Stimulated activated CD4-positive, alpha-beta T cell treated with anti-CD3 and anti-CD28 coated beads, Interleukin-12 subunit alpha, Interleukin-12 subunit beta, amount 100 ng/mL, for 48 hours (primary cell): ENCODE measurements at regions not wholly inside any gene's neighbourhood (a gene's known extent, or its start where the extent isn't known, plus 50 kb on each side); places are given as distances from the start of the nearest gene placed in this dataset.

ENCODE experiments used
- DNase-seq, 3 donors: peaks; one replicate each; pipeline ENCODE4 v3.0.0-alpha.2; 2020; ENCODE audit warnings: low read depth in 2 of 3, low spot score in 1 of 3

GRCh38 chr16:64543441-64543840, 578.4 kb downstream of the CDH11 start:
- DNase-seq, result no peak

DNA sequence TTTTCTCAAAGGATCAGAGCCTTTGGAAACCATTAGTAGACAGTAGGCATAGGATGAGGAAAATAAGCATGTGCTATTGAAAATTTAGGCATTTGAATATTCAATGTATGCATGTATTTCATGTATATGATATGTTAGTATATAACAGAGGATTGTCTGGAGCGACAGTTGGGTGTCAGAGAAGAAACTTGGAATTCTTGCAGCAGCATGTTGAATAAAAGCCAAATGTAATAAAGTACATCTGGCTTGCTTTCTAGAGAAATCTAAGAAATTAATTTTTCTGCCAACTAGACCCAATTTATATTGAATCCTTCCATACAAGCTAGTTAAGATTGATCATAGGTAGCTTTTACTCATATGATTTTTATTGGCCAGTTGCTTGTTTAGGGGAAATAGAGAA, 578.8 kb downstream of the CDH11 start:
- DNase-seq, result no peak

GRCh38 chr16:64542152-64542551, 579.7 kb downstream of the CDH11 start:
- DNase-seq, result no peak

GRCh38 chr16:64541621-64542020, 580.2 kb downstream of the CDH11 start:
- DNase-seq, result no peak

DNA sequence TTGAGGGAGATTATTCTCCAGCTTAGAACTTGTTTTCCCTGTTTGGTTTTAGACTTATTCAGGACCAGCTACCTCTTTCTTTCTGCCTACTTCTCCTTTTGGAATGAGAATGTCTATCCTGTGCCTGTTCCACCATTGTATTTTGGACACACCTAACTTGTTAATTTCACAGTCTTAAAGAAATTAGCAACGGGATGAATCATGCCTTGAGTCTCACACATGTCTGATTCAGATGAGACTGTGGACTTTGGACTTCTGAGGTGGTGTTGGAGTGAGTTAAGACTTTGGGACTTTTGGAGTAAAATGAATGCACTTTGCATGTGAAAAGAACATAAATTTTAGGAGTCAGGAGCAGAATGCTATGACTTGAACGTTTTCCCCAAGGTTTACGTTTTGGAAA, 581.4 kb downstream of the CDH11 start:
- no peak for DNase-seq

GRCh38 chr16:64539811-64540371, 582.0 kb downstream of the CDH11 start:
- DNase-seq, result no peak

GRCh38 chr16:64534180-64534780, 587.6 kb downstream of the CDH11 start:
- no peak for DNase-seq

DNA sequence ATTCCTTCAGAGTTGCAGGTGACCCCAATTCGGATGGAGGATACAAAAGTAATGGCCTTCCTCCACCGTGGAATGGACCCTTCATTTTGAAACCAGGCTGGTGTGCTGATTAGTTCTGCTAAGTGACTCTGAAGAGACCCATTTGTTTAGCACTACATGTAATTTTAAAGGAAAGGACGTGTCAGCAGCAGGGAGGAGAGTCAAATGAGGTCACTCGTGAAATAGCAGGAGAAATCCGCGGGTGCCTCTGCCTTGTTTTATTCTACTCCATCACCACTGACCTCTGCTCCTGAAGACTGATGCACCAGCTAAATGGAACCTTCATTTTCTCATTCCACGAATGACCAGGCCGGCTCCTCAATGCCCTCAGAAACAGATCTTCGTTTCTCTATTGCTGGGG, 589.2 kb downstream of the CDH11 start:
- DNase-seq, result no peak

DNA sequence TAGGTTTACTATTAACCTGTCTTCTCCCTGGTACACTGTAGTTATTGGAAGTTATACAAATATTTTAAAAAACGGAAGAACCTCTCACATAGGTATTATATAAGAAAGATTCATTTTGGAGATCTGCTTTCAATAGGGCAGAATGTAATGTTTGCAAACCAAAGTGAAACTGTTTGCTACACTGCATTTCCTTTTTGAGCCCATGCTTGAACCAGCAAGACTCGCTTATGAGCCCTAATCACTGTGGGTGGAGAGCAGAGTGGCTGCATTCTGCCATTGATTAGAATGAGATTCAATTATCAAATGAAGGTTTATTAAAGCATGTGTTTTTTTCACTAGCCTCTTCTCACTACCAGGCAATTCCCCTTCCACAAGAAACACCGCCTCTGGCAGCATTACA, 589.7 kb downstream of the CDH11 start:
- no peak for DNase-seq

- DNase-seq, result no peak
Observed at GRCh38 chr16:64531401-64531800, 590.5 kb downstream of the CDH11 start.

- DNase-seq, result no peak
Observed at GRCh38 chr16:64522548-64522947, 599.3 kb downstream of the CDH11 start.

DNA sequence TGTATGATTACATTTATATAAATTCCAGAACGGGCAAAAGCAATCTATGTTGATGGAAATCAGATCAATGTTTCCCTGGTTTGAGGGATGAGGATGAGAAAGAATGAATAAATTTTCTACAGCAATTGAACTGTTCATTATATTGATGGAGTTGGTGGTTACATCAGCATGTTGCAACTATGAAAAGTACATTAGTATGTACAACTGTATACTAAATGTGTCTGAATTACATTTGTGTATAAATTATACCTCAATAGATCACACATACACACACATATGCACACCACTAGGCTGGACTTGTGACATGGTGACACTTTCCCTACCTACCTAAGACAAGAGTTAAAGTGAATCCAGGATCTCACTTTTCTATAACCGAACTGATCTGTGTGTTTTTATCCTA, 608.0 kb downstream of the CDH11 start:
- DNase-seq, result no peak

DNA sequence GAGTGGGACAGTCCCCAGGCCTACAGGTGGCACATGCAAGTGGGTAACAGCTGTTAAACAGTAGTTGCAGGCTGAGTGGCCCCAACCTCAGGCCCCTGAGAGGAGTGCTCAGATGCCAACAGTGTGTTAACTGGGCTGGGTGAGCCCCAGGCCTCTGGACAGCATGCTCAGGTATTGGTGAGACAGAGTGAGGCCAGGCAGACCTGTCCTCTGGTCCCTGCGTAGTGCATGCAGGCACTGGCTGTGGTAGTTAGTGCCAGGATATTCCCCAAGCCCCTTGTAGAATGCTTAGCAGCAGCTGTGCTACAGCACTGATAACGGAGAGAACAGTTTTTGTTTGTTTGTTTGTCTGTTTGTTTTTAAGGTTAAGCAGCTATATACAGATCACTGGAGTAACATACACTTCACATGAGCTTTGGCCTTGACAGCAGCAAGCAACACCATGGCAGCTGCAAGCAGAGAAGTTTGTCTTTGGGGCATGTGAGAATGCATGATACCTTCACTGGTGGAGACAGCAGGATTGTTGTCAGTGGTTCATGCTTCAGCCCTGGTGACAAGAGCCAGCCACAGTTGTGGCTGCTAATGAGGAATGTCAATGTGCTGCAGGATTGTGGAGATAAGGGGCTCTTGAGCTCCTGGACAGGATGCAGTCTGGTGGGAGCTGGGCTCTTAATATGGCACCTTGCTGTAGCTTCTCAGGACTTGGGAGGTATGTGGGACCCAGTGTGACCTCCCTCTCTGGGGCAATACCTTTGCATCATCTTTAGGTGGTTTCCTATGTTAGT, 614.4 kb downstream of the CDH11 start:
- no peak for DNase-seq

DNA sequence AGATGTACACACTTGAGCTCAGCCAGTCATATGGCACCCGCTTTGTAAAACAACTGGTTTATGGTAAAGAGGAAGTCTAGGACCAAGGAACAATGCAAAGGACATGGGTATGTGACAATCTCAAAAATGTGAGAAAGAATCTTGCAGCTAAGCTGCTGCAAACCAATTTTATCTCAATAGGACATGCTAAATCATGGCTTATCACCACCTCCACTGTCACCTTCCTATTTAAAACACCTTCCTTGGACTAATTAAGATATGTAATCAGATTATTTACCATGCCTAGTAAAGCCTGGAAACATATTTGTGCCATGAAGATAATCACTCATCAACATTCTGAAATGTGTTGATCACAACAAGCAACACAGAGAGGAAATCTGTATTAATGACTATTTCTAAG, 622.7 kb downstream of the CDH11 start:
- no peak for DNase-seq

DNA sequence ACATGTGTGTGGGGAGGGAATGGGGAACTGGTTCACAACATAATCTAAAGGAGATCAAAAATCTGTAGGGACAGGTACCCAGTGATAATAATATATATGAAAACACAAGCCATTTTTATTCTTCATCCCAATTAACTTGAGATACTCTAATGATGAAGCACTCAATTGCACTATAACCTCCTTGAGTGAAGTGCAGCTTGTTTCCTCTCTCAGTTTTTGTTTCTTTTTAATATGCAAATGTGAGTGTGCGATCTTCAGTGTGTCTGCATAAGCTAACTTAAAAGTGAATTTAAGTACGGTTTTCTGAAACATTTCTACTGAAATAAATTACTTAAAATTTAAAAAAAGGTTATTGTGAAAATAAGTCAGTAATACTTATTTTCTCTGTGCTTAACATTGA, 623.5 kb downstream of the CDH11 start:
- no peak for DNase-seq

DNA sequence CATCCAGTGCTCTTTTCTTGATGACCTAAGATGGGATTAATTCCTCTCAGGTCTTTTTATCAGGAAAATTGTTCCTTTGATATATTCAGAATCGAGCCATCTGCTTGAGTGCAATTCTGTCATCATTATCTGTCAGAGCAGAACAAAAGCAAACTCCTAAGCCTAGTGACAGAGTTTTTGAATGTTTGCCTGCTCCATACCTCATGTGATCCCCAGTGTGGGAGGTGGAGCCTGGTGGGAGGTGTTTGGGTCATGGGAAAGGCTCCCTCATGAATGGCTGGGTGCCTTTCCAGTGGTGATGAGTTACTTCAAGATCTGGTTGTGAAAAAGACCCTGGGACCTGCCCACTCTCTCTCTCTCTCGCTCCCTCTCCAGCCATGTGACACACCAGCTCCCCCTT, 628.2 kb downstream of the CDH11 start:
- no peak for DNase-seq

- DNase-seq, result no peak
Observed at GRCh38 chr16:64489449-64489848, 632.4 kb downstream of the CDH11 start.

GRCh38 chr16:64486561-64486960, 635.3 kb downstream of the CDH11 start:
- no peak for DNase-seq

DNA sequence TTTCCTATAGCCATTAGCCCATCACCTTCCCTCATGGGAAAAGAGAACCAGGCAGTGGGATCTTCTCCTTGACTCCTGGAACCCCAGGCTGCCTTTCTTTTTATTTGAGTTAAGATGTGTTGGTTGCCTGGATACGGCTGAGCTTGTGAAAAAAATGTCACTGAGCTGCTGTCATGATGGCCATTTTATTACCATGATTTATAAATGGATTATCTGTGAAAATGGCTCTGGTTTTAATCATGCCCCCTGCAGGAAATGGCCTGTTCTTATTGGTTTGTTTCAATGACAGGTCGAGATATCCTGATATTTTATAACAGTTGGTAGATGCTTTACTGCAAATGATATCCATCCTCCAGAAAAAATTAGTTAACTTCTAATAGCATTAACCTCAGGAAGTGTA, 640.4 kb downstream of the CDH11 start:
- DNase-seq, result no peak

GRCh38 chr16:64478252-64478906, 643.5 kb downstream of the CDH11 start:
- DNase-seq, result no peak

DNA sequence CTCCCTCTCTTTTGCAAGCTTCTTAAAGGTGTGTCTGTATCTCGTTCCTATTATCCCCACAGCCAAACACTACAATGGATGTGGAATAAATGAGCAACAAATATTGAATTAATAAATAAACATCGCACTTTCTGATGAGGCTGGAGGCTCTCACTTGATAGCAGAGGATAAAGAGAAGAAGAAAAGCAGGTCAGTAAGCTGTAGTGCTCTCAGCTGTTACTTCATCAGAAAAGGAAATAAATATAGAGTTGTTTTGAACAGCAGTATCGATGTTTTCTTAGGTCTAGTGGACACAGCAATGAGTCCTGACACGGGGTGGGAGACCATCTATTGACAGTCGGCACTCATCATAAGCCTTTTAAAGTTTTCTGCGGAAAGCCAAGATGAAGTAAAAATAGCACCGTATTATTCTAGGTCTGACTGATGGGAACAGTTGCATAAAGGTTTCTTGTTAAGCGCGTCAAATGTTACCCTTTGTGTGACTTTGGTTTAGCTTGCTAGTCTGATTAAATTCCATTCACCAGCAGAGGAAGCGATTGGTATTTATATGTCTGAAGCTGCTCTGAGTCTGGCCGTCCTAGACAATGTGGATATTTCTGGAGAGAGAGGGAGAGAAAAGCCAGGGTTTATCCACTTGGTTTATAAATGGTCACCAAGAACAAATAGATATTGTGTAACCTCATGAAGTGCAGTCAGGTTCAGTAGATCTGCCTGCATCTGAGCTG, 646.1 kb downstream of the CDH11 start:
- DNase-seq, result no peak

- no peak for DNase-seq
Observed at GRCh38 chr16:64470916-64471315, 650.9 kb downstream of the CDH11 start.
